KBM-7 (cell line): ENCODE measurements at regions not wholly inside any gene's neighbourhood (a gene's known extent, or its start where the extent isn't known, plus 50 kb on each side); places are given as distances from the start of the nearest gene placed in this dataset.
A peak's percentile ranks its signal among the peaks of the same experiment; 100 is the strongest.

ENCODE experiments used
- DNase-seq: peaks from one replicate; pipeline ENCODE4 v3.0.0-alpha.2; 2015
- in situ Hi-C: fragments of 300-500 bp; cut with MboI; formaldehyde crosslinking; loops from 2 replicates; pipeline ENCODE4 v1.14.3; 2020; ENCODE audit warnings: low sequenced_read_pairs, low pct_unique_long_range_greater_than_20kb, mixed read lengths

- in situ Hi-C loops, result no loop called here
- DNase-seq, result no peak
These were observed 454.1 kb upstream of the SALL3 start for GRCh38 chr18:78525366-78526111.

GRCh38 chr18:78526275-78526674 lies 453.3 kb upstream of the SALL3 start:
- in situ Hi-C loops, result no loop called here
- no peak for DNase-seq

- DNase-seq, result no peak
- in situ Hi-C loops, result no loop called here
These were observed 452.5 kb upstream of the SALL3 start for GRCh38 chr18:78526923-78527711.

GRCh38 chr18:78527984-78528383 lies 451.6 kb upstream of the SALL3 start:
- in situ Hi-C loops, result no loop called here
- no peak for DNase-seq

- no peak for DNase-seq
- in situ Hi-C loops, result no loop called here
These were observed 451.0 kb upstream of the SALL3 start for GRCh38 chr18:78528411-78529258.

GRCh38 chr18:78531637-78532036 lies 448.0 kb upstream of the SALL3 start:
- in situ Hi-C loops, result no loop called here

GRCh38 chr18:78538669-78539440 lies 440.8 kb upstream of the SALL3 start:
- no peak for DNase-seq
- in situ Hi-C loops, result no loop called here

More at GRCh38 chr18:78531637-78532036, 448.0 kb upstream of the SALL3 start:
- DNase-seq, result no peak

GRCh38 chr18:78540636-78541529 lies 438.7 kb upstream of the SALL3 start:
- no peak for DNase-seq
- in situ Hi-C loops, result no loop called here

GRCh38 chr18:78542204-78542603 lies 437.4 kb upstream of the SALL3 start:
- DNase-seq, result peak; percentile 24
- in situ Hi-C loops, result no loop called here

GRCh38 chr18:78543201-78543725 lies 436.4 kb upstream of the SALL3 start:
- in situ Hi-C loops, result no loop called here
- no peak for DNase-seq

- no peak for DNase-seq
- in situ Hi-C loops, result no loop called here
These were observed 433.3 kb upstream of the SALL3 start for GRCh38 chr18:78546281-78546680.

GRCh38 chr18:78547817-78548216 lies 431.8 kb upstream of the SALL3 start:
- DNase-seq, result no peak

GRCh38 chr18:78548261-78549058 lies 431.2 kb upstream of the SALL3 start:
- in situ Hi-C loops, result no loop called here
- DNase-seq, result no peak

More at GRCh38 chr18:78547817-78548216, 431.8 kb upstream of the SALL3 start:
- in situ Hi-C loops, result no loop called here

- in situ Hi-C loops, result no loop called here
- no peak for DNase-seq
These were observed 429.6 kb upstream of the SALL3 start for GRCh38 chr18:78549971-78550370.

- no peak for DNase-seq
- in situ Hi-C loops, result no loop called here
These were observed 424.5 kb upstream of the SALL3 start for GRCh38 chr18:78554944-78555608.

- in situ Hi-C loops, result no loop called here
- no peak for DNase-seq
These were observed 422.2 kb upstream of the SALL3 start for GRCh38 chr18:78557371-78557770.
